8988T (cell line): ENCODE measurements at regions not wholly inside any gene's neighbourhood (a gene's known extent, or its start where the extent isn't known, plus 50 kb on each side); places are given as distances from the start of the nearest gene placed in this dataset.

Experiments
- DNase-seq: peaks from one replicate; pipeline ENCODE4 v3.0.0; 2011

DNA sequence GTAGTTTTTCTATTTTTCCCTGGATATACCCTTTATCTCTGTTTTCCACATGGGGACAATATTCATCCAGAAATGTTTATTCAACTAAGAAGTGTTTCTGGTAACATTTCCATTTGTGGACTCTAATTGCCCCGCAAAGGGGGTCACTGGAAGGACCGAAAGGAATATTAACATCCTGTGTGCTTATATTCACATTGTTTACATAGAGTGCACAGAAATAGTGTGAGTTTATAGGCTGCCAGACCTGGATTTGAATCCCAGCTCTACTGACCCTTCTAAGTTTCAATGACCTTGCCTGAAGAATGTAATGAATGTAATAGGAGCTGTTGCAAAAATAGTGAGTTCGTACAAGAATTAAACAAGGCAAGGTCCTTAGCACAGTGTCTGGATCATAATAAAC is 152.9 kb upstream of the NCKAP5 start:
- DNase-seq: no peak

DNA sequence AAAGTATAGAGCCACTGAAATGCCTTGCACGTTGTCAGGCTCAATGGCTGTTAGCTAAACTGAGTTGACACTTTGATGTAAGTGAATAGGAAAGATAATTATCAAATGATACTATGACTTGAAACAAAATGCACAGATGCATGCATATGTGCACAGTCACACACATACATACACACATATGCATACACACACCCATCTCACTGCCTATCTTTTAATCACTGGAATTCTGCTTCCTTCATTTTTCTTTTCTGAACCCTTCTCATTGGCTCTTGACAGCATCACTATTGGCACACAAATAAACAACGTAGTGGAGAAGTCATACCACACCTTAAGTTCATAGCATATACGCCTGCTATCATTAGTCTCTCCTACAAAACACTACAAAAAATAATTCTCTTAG is 154.9 kb upstream of the NCKAP5 start:
- DNase-seq: no peak

DNA sequence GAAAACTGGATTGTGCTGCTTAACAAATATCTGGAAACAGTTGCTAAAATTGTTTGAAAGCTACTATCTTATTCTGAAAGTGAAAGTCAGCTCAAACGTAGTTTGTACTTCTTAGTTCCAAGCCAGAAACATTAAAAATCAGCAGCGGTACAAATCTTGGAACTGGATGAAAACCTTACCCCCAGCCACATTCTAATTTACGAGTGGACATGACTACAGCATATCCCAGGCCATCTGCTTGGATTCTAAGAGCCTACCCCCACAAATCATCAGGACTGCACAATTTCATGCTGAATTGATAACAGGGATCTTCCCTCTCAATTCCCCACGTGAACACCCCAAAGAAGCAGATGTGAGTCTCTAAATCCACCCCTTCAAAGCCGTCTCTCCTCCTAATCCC is 158.7 kb upstream of the NCKAP5 start:
- no peak for DNase-seq

DNA sequence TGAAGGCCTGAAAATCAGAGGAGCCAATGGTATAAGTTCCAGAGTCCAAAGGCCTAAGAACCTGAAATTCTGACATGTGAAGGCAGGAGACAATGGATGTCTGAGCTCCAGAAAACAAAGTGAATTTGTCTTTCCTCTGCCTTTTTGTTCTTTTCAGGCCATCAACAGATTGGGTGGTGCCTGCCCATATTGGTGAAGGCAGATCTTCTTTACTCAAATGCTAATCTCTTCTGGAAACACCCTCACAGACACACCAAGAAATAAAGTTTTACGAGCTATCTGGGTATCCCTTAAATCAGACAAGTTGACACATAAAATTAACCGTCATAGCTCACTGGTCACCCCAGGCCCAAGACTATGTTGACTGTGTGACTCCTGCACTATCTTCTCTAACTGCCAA is 163.8 kb upstream of the NCKAP5 start:
- DNase-seq: no peak

DNA sequence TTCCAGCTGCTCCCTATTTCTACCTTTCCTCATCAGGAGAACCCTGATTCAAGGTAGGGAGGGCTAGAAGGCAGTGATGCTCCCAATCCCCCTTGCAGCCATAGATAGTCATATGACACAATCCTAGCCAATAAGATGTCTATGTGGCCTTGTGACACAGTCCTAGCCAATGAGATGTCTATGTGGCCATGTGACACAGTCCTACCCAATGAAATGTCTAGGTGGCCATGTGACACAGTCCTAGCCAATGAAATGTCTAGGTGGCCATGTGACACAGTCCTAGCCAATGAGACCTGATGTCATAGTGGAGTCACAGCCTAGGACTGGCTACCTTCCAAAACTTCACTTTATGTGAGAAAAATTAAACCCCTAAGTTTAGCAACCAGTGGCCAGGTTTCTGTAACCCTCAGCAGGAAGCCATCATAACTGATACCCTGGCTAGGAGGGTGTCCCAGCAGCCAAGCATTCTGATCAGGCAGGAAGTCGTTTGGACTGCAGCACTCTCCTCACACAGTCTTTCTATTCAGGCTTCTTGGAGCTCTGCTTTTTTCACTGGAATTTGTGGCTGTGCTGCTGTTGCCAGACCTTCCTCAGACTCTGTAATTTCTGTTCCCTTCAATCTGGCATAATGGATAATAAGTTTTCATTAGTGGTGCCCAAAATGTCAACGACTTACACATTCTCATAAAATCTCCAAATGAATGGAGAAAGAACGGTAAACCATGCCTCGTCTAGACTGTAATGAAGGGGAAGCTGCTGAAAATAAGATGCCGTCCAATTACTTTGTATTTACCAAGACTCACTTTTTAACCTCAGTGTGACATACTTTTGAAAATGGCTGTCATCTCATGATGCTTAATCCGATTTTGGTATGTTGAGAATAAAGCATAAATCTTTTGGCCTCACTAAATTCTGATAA is 165.0 kb upstream of the NCKAP5 start:
- DNase-seq: no peak

DNA sequence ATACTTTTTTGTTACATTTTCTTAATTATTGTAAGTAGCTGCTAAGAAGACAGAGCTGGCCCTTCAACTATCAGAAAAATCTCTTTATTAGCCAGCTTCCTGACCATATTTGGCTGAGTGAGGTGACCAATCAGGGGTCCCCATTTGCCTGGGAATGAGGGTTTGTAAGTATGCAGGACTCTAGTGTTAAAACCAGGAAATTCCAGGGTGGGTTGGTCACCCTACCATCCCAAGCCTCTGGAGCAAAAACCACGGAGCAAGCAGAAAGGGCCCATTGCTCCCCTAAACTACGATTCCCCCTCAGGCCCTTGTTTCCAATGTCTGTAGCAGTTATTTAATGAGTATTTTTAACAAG is 165.6 kb upstream of the NCKAP5 start:
- DNase-seq: no peak

DNA sequence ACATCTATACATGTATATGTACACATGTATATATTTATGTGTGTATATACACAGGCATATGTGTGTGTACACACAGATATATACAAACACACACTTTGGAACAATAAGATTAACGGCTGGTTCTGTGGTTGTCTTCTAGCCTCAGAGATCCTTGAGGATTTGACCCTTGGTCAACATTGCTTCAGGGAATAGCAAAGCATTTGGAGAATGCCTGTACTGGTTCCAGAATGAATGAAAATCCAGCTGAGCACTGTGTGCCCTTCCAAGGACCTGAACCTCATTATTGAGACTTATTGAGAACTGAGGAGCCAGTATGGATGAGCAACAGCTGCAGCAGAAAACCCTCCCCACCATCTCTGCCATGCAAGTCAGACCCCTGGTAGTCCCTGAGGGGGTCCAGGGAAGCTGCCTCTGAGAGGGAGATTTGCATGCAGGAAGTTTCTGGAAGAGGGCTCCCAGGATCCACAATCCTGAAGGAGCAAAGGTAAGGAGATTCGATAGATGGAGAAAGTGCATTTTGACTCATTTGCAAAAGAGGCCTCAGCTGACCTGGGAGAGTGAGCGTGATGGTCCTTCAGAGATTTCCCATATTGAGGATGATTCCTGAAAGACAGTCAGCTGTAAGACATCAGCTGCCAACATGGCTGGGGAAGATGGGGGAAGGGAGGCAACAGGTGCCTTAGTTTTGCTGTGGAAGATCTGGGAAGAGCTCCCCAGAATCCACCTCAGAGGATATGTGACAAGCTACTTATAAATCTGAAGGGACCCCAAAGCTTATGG is 166.6 kb upstream of the NCKAP5 start:
- no peak for DNase-seq

GRCh38 chr2:133736674-133737073 is 168.4 kb upstream of the NCKAP5 start:
- no peak for DNase-seq

GRCh38 chr2:133737242-133737993 is 169.2 kb upstream of the NCKAP5 start:
- no peak for DNase-seq

- no peak for DNase-seq
Measured at GRCh38 chr2:133739039-133739438, 170.8 kb upstream of the NCKAP5 start.

DNA sequence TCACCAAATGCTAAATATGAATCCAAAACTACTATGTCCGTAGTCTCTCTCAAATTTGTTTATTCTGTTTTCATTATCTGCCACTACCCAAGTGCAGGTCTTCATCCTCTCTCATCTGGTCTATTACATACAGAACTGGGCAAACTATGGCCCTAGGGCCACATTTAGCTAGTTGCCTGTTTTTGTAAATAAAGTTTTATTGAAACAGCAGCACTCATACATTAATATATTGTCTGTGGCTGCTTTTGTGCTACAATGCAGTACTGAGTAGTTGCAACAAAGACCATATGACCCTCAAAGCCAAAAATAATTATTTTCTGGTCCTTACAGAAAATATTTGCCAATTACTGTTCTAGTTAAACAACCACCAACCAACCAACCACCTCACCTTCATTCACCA is 172.2 kb upstream of the NCKAP5 start:
- DNase-seq: no peak

DNA sequence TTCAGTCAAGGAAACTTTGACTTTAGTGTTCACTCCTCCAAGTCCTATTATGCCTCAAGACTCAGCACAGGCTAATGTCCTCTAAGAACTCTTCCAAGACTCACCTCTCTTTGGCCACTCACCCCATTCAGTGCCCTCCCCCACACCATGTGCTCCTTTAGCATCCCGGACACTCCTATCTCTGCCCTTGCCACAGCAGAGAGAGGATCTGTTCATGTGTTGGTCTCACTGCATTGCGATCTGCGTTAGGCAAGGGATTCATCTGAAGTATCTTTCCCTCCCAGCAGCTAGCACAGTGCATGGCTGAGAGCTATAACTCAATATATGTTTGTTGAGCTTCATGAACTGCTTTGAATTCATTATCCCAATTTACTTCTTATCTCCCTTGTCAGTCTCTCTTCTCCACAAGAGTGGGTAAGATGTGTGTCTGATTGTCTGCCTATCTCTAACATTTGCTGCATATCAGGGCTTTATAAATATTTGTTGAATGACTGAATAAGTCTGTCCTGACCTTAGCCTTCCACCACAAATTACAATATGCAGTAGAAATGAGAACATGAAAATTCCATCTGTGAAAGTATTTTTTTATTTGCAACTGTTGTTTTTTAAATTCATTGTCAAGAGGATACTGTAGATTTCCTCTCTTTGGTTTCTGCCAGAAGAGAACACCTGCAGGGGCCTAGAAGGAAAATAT is 179.9 kb upstream of the NCKAP5 start:
- no peak for DNase-seq

DNA sequence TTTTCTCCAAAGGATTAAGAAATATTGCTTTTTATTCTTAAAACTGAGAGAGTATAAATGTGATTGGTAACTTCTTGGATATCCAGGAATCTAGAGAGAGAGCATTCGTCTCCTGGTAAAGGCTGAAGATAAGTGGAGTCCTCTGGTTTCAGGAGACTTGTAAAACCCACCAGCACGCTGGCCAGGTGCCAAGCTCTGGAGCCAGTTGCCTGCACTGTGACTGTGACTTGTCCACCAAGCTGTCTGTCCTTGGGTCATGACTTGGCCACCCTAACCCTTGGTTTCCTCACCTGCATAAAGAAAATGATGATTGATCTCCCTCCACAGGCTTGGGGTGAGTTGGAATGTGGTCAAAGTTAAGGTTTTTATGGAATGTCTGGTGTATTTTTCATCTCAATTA is 185.4 kb upstream of the NCKAP5 start:
- DNase-seq: no peak

GRCh38 chr2:133755480-133756300 is 187.4 kb upstream of the NCKAP5 start:
- no peak for DNase-seq

DNA sequence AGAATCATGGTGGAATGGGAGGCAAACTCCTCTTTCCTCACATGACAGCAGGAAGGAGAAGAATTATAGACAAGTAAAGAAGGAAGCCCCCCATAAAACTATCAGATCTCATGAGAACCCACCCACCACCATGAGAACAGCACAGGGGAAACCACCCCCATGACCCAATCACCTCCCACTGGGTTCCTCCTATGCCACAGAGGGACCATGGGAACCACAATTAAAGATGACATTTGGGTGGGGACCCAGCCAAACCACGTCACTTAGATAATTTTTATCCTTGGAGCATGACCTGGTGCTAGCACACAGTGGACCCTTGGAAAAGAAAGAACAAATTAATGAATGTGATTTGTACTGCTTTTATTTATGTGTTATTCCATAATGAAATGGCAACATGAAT is 188.6 kb upstream of the NCKAP5 start:
- no peak for DNase-seq

- no peak for DNase-seq
Measured at GRCh38 chr2:133760376-133760775, 192.1 kb upstream of the NCKAP5 start.

- DNase-seq: no peak
Measured at GRCh38 chr2:133765658-133766057, 197.4 kb upstream of the NCKAP5 start.

DNA sequence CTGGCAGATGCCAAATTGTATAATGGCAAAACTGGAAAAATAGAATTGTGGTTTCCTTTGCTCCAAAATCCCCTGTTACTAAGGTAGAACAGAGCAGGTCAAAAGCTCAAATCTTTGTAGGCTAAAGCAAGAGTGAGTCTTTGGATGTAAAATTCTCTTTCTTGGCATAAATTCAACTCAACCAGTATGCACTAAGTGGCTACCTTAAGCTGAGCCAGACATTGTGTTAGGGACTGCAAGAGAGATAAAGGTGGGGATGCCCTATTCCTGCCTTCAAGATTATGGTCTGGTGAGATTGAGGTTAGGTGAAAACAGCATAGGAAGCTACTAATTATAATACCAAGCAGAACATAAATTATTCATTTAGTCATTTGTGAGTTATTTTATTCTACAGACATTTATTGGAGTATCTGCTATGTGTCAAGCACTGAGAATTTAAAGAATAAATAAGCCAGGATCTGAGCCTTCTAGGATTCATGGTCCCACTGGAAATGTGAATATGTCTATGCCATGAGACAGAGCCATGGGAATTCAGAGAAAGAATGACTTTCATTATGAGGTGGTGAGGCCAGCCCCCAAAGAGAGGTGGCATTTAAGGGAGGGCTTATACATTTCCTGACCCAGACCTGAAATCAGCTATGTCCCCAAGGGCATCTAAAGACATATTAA is 198.0 kb upstream of the NCKAP5 start:
- DNase-seq: no peak

- DNase-seq: no peak
Measured at GRCh38 chr2:133768256-133768655, 200.0 kb upstream of the NCKAP5 start.

GRCh38 chr2:133768658-133769435 is 200.6 kb upstream of the NCKAP5 start:
- DNase-seq: no peak
